ENCODE measurements at regions not wholly inside any gene's neighbourhood (a gene's known extent, or its start where the extent isn't known, plus 50 kb on each side); places are given as distances from the start of the nearest gene placed in this dataset.
"Not testable (repeated sequence)": the region's sequence is repeated elsewhere in the genome, so short reads cannot be mapped to it uniquely, and the experiment has no call there.

DNA sequence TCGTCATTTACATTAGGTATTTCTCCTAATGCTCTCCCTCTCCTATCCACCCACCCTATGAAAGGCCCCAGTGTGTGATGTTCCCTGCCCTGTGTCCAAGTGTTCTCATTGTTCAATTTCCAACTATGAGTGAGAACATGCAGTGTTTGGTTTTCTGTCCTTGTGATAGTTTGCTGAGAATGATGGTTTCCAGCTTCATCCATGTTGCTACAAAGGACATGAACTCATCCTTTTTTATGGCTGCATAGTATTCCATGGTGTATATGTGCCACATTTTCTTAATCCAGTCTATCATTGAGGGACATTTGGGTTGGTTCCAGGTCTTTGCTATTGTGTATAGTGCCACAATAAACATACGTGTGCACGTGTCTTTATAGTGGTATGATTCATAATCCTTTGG, 61.6 kb upstream of the HEPH start:
- TF ChIP-seq, protein P1, sequence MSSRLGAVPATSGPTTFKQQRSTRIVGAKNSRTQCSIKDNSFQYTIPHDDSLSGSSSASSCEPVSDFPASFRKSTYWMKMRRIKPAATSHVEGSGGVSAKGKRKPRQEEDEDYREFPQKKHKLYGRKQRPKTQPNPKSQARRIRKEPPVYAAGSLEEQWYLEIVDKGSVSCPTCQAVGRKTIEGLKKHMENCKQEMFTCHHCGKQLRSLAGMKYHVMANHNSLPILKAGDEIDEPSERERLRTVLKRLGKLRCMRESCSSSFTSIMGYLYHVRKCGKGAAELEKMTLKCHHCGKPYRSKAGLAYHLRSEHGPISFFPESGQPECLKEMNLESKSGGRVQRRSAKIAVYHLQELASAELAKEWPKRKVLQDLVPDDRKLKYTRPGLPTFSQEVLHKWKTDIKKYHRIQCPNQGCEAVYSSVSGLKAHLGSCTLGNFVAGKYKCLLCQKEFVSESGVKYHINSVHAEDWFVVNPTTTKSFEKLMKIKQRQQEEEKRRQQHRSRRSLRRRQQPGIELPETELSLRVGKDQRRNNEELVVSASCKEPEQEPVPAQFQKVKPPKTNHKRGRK (CRISPR knock-in tag; IDR thresholded peaks at IDR 0.05; ENCODE audit: borderline replicate concordance), result not testable (repeated sequence)
- not testable (repeated sequence) for TF ChIP-seq ZBTB21 (CRISPR knock-in tag; IDR thresholded peaks at IDR 0.05; ENCODE audit: borderline replicate concordance); NFYB (CRISPR knock-in tag; conservative IDR thresholded peaks at IDR 0.05; ENCODE audit: low read depth); NFE2L1 (CRISPR knock-in tag; IDR thresholded peaks at IDR 0.05); ETV6 (CRISPR knock-in tag; IDR thresholded peaks at IDR 0.05); ZNF232 (CRISPR knock-in tag; IDR thresholded peaks at IDR 0.05)
- TF ChIP-seq, protein P2, sequence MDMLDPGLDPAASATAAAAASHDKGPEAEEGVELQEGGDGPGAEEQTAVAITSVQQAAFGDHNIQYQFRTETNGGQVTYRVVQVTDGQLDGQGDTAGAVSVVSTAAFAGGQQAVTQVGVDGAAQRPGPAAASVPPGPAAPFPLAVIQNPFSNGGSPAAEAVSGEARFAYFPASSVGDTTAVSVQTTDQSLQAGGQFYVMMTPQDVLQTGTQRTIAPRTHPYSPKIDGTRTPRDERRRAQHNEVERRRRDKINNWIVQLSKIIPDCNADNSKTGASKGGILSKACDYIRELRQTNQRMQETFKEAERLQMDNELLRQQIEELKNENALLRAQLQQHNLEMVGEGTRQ (CRISPR knock-in tag; IDR thresholded peaks at IDR 0.05), result not testable (repeated sequence)
- TF ChIP-seq, protein P3, sequence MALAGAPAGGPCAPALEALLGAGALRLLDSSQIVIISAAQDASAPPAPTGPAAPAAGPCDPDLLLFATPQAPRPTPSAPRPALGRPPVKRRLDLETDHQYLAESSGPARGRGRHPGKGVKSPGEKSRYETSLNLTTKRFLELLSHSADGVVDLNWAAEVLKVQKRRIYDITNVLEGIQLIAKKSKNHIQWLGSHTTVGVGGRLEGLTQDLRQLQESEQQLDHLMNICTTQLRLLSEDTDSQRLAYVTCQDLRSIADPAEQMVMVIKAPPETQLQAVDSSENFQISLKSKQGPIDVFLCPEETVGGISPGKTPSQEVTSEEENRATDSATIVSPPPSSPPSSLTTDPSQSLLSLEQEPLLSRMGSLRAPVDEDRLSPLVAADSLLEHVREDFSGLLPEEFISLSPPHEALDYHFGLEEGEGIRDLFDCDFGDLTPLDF (CRISPR knock-in tag; IDR thresholded peaks at IDR 0.05), result not testable (repeated sequence)
- TF ChIP-seq, protein P4, sequence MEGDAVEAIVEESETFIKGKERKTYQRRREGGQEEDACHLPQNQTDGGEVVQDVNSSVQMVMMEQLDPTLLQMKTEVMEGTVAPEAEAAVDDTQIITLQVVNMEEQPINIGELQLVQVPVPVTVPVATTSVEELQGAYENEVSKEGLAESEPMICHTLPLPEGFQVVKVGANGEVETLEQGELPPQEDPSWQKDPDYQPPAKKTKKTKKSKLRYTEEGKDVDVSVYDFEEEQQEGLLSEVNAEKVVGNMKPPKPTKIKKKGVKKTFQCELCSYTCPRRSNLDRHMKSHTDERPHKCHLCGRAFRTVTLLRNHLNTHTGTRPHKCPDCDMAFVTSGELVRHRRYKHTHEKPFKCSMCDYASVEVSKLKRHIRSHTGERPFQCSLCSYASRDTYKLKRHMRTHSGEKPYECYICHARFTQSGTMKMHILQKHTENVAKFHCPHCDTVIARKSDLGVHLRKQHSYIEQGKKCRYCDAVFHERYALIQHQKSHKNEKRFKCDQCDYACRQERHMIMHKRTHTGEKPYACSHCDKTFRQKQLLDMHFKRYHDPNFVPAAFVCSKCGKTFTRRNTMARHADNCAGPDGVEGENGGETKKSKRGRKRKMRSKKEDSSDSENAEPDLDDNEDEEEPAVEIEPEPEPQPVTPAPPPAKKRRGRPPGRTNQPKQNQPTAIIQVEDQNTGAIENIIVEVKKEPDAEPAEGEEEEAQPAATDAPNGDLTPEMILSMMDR (IDR thresholded peaks at IDR 0.05), result not testable (repeated sequence)
- TF ChIP-seq, protein P5, sequence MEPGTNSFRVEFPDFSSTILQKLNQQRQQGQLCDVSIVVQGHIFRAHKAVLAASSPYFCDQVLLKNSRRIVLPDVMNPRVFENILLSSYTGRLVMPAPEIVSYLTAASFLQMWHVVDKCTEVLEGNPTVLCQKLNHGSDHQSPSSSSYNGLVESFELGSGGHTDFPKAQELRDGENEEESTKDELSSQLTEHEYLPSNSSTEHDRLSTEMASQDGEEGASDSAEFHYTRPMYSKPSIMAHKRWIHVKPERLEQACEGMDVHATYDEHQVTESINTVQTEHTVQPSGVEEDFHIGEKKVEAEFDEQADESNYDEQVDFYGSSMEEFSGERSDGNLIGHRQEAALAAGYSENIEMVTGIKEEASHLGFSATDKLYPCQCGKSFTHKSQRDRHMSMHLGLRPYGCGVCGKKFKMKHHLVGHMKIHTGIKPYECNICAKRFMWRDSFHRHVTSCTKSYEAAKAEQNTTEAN (CRISPR knock-in tag; IDR thresholded peaks at IDR 0.05), result not testable (repeated sequence)
- TF ChIP-seq, protein P6, sequence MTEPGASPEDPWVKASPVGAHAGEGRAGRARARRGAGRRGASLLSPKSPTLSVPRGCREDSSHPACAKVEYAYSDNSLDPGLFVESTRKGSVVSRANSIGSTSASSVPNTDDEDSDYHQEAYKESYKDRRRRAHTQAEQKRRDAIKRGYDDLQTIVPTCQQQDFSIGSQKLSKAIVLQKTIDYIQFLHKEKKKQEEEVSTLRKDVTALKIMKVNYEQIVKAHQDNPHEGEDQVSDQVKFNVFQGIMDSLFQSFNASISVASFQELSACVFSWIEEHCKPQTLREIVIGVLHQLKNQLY (CRISPR knock-in tag; IDR thresholded peaks at IDR 0.05), result not testable (repeated sequence)
- TF ChIP-seq, protein P7, sequence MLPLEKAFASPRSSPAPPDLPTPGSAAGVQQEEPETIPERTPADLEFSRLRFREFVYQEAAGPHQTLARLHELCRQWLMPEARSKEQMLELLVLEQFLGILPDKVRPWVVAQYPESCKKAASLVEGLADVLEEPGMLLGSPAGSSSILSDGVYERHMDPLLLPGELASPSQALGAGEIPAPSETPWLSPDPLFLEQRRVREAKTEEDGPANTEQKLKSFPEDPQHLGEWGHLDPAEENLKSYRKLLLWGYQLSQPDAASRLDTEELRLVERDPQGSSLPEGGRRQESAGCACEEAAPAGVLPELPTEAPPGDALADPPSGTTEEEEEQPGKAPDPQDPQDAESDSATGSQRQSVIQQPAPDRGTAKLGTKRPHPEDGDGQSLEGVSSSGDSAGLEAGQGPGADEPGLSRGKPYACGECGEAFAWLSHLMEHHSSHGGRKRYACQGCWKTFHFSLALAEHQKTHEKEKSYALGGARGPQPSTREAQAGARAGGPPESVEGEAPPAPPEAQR (CRISPR knock-in tag; IDR thresholded peaks at IDR 0.05), result not testable (repeated sequence)
- TF ChIP-seq, protein P8, sequence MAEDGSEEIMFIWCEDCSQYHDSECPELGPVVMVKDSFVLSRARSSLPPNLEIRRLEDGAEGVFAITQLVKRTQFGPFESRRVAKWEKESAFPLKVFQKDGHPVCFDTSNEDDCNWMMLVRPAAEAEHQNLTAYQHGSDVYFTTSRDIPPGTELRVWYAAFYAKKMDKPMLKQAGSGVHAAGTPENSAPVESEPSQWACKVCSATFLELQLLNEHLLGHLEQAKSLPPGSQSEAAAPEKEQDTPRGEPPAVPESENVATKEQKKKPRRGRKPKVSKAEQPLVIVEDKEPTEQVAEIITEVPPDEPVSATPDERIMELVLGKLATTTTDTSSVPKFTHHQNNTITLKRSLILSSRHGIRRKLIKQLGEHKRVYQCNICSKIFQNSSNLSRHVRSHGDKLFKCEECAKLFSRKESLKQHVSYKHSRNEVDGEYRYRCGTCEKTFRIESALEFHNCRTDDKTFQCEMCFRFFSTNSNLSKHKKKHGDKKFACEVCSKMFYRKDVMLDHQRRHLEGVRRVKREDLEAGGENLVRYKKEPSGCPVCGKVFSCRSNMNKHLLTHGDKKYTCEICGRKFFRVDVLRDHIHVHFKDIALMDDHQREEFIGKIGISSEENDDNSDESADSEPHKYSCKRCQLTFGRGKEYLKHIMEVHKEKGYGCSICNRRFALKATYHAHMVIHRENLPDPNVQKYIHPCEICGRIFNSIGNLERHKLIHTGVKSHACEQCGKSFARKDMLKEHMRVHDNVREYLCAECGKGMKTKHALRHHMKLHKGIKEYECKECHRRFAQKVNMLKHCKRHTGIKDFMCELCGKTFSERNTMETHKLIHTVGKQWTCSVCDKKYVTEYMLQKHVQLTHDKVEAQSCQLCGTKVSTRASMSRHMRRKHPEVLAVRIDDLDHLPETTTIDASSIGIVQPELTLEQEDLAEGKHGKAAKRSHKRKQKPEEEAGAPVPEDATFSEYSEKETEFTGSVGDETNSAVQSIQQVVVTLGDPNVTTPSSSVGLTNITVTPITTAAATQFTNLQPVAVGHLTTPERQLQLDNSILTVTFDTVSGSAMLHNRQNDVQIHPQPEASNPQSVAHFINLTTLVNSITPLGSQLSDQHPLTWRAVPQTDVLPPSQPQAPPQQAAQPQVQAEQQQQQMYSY (CRISPR knock-in tag; IDR thresholded peaks at IDR 0.05), result not testable (repeated sequence)
- TF ChIP-seq, protein P9, sequence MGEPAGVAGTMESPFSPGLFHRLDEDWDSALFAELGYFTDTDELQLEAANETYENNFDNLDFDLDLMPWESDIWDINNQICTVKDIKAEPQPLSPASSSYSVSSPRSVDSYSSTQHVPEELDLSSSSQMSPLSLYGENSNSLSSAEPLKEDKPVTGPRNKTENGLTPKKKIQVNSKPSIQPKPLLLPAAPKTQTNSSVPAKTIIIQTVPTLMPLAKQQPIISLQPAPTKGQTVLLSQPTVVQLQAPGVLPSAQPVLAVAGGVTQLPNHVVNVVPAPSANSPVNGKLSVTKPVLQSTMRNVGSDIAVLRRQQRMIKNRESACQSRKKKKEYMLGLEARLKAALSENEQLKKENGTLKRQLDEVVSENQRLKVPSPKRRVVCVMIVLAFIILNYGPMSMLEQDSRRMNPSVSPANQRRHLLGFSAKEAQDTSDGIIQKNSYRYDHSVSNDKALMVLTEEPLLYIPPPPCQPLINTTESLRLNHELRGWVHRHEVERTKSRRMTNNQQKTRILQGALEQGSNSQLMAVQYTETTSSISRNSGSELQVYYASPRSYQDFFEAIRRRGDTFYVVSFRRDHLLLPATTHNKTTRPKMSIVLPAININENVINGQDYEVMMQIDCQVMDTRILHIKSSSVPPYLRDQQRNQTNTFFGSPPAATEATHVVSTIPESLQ (CRISPR knock-in tag; IDR thresholded peaks at IDR 0.05), result not testable (repeated sequence)

Data from WTC11 (cell line).